ENCODE measurements at regions not wholly inside any gene's neighbourhood (a gene's known extent, or its start where the extent isn't known, plus 50 kb on each side); places are given as distances from the start of the nearest gene placed in this dataset.

- intact Hi-C loops (cut with DNase I, micrococcal nuclease), result no loop called here
- ATAC-seq (no peak), DNase-seq (no peak)
Measured at GRCh38 chr10:35768011-35768410, 125.9 kb upstream of the FZD8 start.

GRCh38 chr10:35765996-35766395 is 123.9 kb upstream of the FZD8 start:
- ATAC-seq (peak; percentile 83), DNase-seq (no peak)
- intact Hi-C loops (cut with DNase I, micrococcal nuclease), result no loop called here

- ATAC-seq, result peak; percentile 74
- intact Hi-C loops (cut with DNase I, micrococcal nuclease), result no loop called here
- DNase-seq, result peak; percentile 36 to 50
Measured at GRCh38 chr10:35765066-35765527, 123.0 kb upstream of the FZD8 start.

GRCh38 chr10:35762311-35763030 is 120.4 kb upstream of the FZD8 start:
- no peak for DNase-seq
- intact Hi-C loops (cut with DNase I, micrococcal nuclease), result no loop called here
- ATAC-seq, result no peak

- DNase-seq (no peak), ATAC-seq (no peak)
- intact Hi-C loops (cut with DNase I, micrococcal nuclease), result no loop called here
Measured at GRCh38 chr10:35758076-35758475, 116.0 kb upstream of the FZD8 start.

GRCh38 chr10:35754519-35754918 is 112.4 kb upstream of the FZD8 start:
- no peak for DNase-seq
- ATAC-seq, result no peak
- intact Hi-C loops (cut with DNase I, micrococcal nuclease), result no loop called here

GRCh38 chr10:35752469-35753461 is 110.7 kb upstream of the FZD8 start:
- no peak for ATAC-seq
- intact Hi-C loops (cut with DNase I, micrococcal nuclease), result no loop called here
- no peak for DNase-seq

- intact Hi-C loops (cut with DNase I, micrococcal nuclease), result no loop called here
Measured at GRCh38 chr10:35751347-35751746, 109.3 kb upstream of the FZD8 start.

GRCh38 chr10:35749230-35749629 is 107.1 kb upstream of the FZD8 start:
- intact Hi-C loops (cut with DNase I, micrococcal nuclease), result no loop called here
- ATAC-seq, result no peak
- no peak for DNase-seq

More at GRCh38 chr10:35751347-35751746, 109.3 kb upstream of the FZD8 start:
- DNase-seq (no peak), ATAC-seq (no peak)

- ATAC-seq (no peak), DNase-seq (no peak)
Measured at GRCh38 chr10:35745617-35746403, 103.7 kb upstream of the FZD8 start.

GRCh38 chr10:35743851-35744250 is 101.8 kb upstream of the FZD8 start:
- DNase-seq (no peak), ATAC-seq (no peak)
- intact Hi-C loops (cut with DNase I, micrococcal nuclease), result no loop called here

More at GRCh38 chr10:35745617-35746403, 103.7 kb upstream of the FZD8 start:
- intact Hi-C loops (cut with DNase I, micrococcal nuclease), result no loop called here

- ATAC-seq (no peak), DNase-seq (no peak)
- intact Hi-C loops (cut with DNase I, micrococcal nuclease), result no loop called here
Measured at GRCh38 chr10:35743351-35743750, 101.3 kb upstream of the FZD8 start.

- DNase-seq (no peak), ATAC-seq (no peak)
- intact Hi-C loops (cut with DNase I, micrococcal nuclease), result no loop called here
Measured at GRCh38 chr10:35739998-35740397, 97.9 kb upstream of the FZD8 start.

- no peak for ATAC-seq
Measured at GRCh38 chr10:35735412-35735811, 93.3 kb upstream of the FZD8 start.

GRCh38 chr10:35731828-35732227 is 89.7 kb upstream of the FZD8 start:
- intact Hi-C loops (cut with DNase I, micrococcal nuclease), result no loop called here
- DNase-seq, result no peak
- ATAC-seq, result no peak

More at GRCh38 chr10:35735412-35735811, 93.3 kb upstream of the FZD8 start:
- intact Hi-C loops (cut with DNase I, micrococcal nuclease), result no loop called here
- DNase-seq, result no peak

- ATAC-seq, result no peak
- no peak for DNase-seq
- intact Hi-C loops (cut with DNase I, micrococcal nuclease), result no loop called here
Measured at GRCh38 chr10:35728341-35728740, 86.2 kb upstream of the FZD8 start.

- ATAC-seq, result no peak
- intact Hi-C loops (cut with DNase I, micrococcal nuclease), result no loop called here
- DNase-seq, result no peak
Measured at GRCh38 chr10:35726846-35727245, 84.8 kb upstream of the FZD8 start.

GRCh38 chr10:35723992-35724391 is 81.9 kb upstream of the FZD8 start:
- ATAC-seq, result no peak
- intact Hi-C loops (cut with DNase I, micrococcal nuclease), result no loop called here
- DNase-seq, result no peak

GRCh38 chr10:35723059-35723458 is 81.0 kb upstream of the FZD8 start:
- no peak for ATAC-seq
- DNase-seq, result no peak
- intact Hi-C loops (cut with DNase I, micrococcal nuclease), result no loop called here
